OCI-LY1 (cell line): ENCODE measurements at regions not wholly inside any gene's neighbourhood (a gene's known extent, or its start where the extent isn't known, plus 50 kb on each side); places are given as distances from the start of the nearest gene placed in this dataset.

ENCODE experiments used
- H2AFZ ChIP-seq: fragments of 200-600 bp; sonication (generic), shearing (Covaris generic); 2 replicates; pipeline ENCODE4 v1.6.0; 2014; ENCODE audit warnings: antibody characterized with exemption, mild to moderate bottlenecking, low read length
- H3F3A ChIP-seq: fragments of 200-600 bp; sonication (generic), shearing (Covaris generic); 2 replicates; pipeline ENCODE4 v1.6.0; 2014; ENCODE audit warnings: mild to moderate bottlenecking, antibody characterized with exemption, low read length, moderate library complexity; ENCODE audit not compliant: insufficient read depth
- H3K27ac ChIP-seq: fragments of 200-600 bp; sonication (generic); 2 replicates; pipeline ENCODE4 v1.5.1; 2014; ENCODE audit warnings: low read length, mixed run types, mild to moderate bottlenecking, low read depth; ENCODE audit not compliant: poor library complexity, severe bottlenecking
- H3K27me3 ChIP-seq: fragments of 200-600 bp; sonication (generic); 2 replicates; pipeline ENCODE4 v1.6.0; 2014; ENCODE audit warnings: antibody characterized with exemption, mild to moderate bottlenecking, low read length, moderate library complexity; ENCODE audit not compliant: insufficient read depth
- H3K36me3 ChIP-seq: fragments of 200-600 bp; sonication (generic); 2 replicates; pipeline ENCODE4 v1.6.1; 2014; ENCODE audit warnings: mild to moderate bottlenecking, antibody characterized with exemption, low read length, moderate library complexity, mixed read lengths; ENCODE audit not compliant: insufficient read depth
- H3K4me1 ChIP-seq: fragments of 200-600 bp; sonication (generic); 2 replicates; pipeline ENCODE4 v1.5.1; 2014; ENCODE audit warnings: mild to moderate bottlenecking, low read length, moderate library complexity; ENCODE audit not compliant: insufficient read depth, severe bottlenecking
- H3K4me2 ChIP-seq: fragments of 200-600 bp; sonication (generic), shearing (Covaris generic); 2 replicates; pipeline ENCODE4 v1.6.1; 2014; ENCODE audit warnings: low read length
- H3K4me3 ChIP-seq: fragments of 200-600 bp; sonication (generic); 2 replicates; pipeline ENCODE4 v1.5.1; 2014; ENCODE audit warnings: low read length, low read depth, mild to moderate bottlenecking, mixed read lengths; ENCODE audit not compliant: poor library complexity, severe bottlenecking
- H3K79me2 ChIP-seq: fragments of 200-600 bp; shearing (Covaris generic); 2 replicates; pipeline ENCODE4 v1.6.1; 2016; ENCODE audit warnings: mixed run types, low read length, mixed read lengths; ENCODE audit not compliant: insufficient read depth
- H3K9ac ChIP-seq: fragments of 200-600 bp; sonication (generic), shearing (Covaris generic); 2 replicates; pipeline ENCODE4 v1.6.1; 2014; ENCODE audit warnings: mild to moderate bottlenecking, low read length, mixed read lengths
- H3K9me2 ChIP-seq: fragments of 200-600 bp; sonication (generic), shearing (Covaris generic); 2 replicates; pipeline ENCODE4 v1.6.1; 2014; ENCODE audit warnings: low read depth, mild to moderate bottlenecking, low read length, mixed read lengths
- H3K9me3 ChIP-seq: fragments of 200-600 bp; shearing (Covaris generic); 2 replicates; pipeline ENCODE4 v1.6.1; 2014; ENCODE audit warnings: low read length, mixed read lengths
- H4K20me1 ChIP-seq: fragments of 200-600 bp; sonication (generic), shearing (Covaris generic); 2 replicates; pipeline ENCODE4 v1.6.0; 2016; ENCODE audit warnings: mild to moderate bottlenecking, low read length; ENCODE audit not compliant: insufficient read depth
- EZH2 ChIP-seq: fragments of 200-600 bp; sonication (generic), shearing (Covaris generic); IDR thresholded peaks from 2 replicates; pipeline ENCODE4 v1.8.0; 2017; ENCODE audit warnings: borderline replicate concordance, mixed run types, mild to moderate bottlenecking, antibody characterized with exemption, low read length, moderate library complexity, mixed read lengths
- TF ChIP-seq, protein P1 (sequence below): fragments of 200-600 bp; sonication (generic), shearing (Covaris generic); IDR thresholded peaks from 2 replicates; pipeline ENCODE4 v1.5.1; 2017; ENCODE audit warnings: mild to moderate bottlenecking, antibody characterized with exemption, low read length, moderate library complexity, mixed read lengths

DNA sequence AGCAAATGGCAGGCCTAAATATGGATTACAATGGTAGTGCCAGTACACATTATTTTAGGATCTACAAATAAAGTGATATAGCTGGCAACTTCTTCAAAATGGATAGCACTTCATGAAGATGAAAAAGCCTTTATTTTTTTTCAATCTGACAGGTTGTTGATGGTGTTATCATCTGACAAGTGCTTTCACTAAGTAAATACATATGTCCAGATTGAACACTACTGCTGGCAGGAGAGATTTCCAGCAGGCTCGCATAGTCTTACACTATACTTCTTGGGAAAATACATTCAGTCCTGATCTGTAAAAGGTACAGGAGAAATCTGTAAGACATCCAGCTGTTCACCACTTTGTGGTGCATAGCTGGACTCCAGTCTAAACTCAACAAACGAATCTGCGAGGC is 50.9 kb upstream of the ALCAM start:
- Histone ChIP-seq H3K9me3 (no peaks in the 10 kb centered on the region), H3K79me2 (no peaks in the 10 kb centered on the region), H2AFZ (no peak overlapping the region), H3K36me3 (no peaks in the 10 kb centered on the region), H3K9ac (no peak overlapping the region), H3K27me3 (no peaks in the 10 kb centered on the region), H3K4me3 (no peak overlapping the region), H3K4me2 (no peak overlapping the region), H3K9me2 (no peaks in the 10 kb centered on the region), H4K20me1 (no peaks in the 10 kb centered on the region), H3F3A (no peaks in the 10 kb centered on the region), H3K27ac (no peak overlapping the region), H3K4me1 (no peaks in the 10 kb centered on the region)
- TF ChIP-seq, protein P1, sequence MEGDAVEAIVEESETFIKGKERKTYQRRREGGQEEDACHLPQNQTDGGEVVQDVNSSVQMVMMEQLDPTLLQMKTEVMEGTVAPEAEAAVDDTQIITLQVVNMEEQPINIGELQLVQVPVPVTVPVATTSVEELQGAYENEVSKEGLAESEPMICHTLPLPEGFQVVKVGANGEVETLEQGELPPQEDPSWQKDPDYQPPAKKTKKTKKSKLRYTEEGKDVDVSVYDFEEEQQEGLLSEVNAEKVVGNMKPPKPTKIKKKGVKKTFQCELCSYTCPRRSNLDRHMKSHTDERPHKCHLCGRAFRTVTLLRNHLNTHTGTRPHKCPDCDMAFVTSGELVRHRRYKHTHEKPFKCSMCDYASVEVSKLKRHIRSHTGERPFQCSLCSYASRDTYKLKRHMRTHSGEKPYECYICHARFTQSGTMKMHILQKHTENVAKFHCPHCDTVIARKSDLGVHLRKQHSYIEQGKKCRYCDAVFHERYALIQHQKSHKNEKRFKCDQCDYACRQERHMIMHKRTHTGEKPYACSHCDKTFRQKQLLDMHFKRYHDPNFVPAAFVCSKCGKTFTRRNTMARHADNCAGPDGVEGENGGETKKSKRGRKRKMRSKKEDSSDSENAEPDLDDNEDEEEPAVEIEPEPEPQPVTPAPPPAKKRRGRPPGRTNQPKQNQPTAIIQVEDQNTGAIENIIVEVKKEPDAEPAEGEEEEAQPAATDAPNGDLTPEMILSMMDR, result no peak
- TF ChIP-seq EZH2, result no peak

DNA sequence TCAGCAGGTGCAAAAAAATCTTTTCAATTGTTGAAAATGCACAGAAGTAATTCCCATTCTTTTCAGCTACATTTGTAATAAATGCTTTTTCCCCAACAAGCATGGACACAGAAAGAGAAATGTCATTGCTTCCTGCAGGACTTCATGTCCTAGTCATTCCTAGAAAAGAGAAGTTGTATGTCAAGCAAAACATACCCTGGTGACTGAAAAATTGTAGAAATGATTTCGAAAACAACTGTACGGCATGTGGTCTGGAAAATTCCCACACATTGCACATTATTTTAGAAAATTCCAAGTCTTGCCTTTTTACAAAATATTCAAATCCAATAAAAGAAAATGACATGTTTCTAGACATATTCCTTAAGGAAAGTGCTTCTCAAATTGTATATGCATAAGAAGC is 50.4 kb upstream of the ALCAM start:
- no peak overlapping the region for H3K27ac ChIP-seq
- TF ChIP-seq, protein P1, result no peak
- TF ChIP-seq EZH2, result no peak

More for the DNA sequence above, 50.4 kb upstream of the ALCAM start:
- H3K79me2 ChIP-seq, result no peaks in the 10 kb centered on the region
- H3K4me2 ChIP-seq, result no peak overlapping the region
- H3K9me2 ChIP-seq, result no peaks in the 10 kb centered on the region
- H3K36me3 ChIP-seq, result no peaks in the 10 kb centered on the region
- no peaks in the 10 kb centered on the region for H3F3A ChIP-seq
- H2AFZ ChIP-seq, result no peak overlapping the region
- no peaks in the 10 kb centered on the region for H3K27me3 ChIP-seq
- H3K4me3 ChIP-seq, result no peak overlapping the region
- H3K9ac ChIP-seq, result no peak overlapping the region
- no peaks in the 10 kb centered on the region for H4K20me1 ChIP-seq
- H3K9me3 ChIP-seq, result no peaks in the 10 kb centered on the region
- no peaks in the 10 kb centered on the region for H3K4me1 ChIP-seq
